ENCODE measurements at regions not wholly inside any gene's neighbourhood (a gene's known extent, or its start where the extent isn't known, plus 50 kb on each side); places are given as distances from the start of the nearest gene placed in this dataset.
"Not testable (repeated sequence)": the region's sequence is repeated elsewhere in the genome, so short reads cannot be mapped to it uniquely, and the experiment has no call there.

DNA sequence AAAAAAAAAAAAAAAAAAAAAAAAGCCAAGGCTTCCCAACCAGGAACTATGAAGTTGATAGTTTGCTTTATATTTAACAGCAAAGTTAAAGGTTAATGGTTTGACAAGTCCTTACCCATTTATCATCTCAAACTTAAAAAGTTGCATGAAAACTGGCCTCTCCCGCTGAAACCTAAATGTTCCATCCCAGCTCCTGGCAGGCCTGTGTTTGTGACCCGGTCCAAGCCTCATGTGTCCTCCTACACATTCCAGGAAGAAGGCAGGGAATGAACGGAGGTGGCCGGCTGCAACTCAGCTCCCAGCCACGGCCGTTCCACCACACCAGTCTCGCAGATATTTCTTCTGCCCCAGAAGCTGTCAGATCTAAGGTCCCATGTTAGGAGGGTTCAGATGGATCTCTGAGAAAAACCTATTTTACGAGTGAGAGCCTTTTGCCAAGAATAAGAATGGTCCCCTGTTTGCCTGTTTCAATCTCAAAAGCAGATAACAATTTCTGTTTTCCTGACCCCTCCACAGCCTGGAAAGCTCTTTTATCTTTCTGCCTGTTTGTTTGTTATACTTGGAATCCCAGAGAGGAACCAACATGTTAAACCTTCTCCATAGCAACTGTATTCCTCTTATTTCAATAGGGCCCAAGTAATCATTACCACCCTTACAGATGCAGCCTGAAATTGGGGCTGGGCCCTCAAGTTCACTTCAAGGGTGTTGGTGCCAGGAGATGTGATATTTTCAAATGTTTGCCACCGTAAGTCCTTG is 56.5 kb downstream of the KCTD12 start:
- no peak for DNase-seq (ENCODE audit: low read depth in 2 of 3, low spot score in 2 of 3)

DNA sequence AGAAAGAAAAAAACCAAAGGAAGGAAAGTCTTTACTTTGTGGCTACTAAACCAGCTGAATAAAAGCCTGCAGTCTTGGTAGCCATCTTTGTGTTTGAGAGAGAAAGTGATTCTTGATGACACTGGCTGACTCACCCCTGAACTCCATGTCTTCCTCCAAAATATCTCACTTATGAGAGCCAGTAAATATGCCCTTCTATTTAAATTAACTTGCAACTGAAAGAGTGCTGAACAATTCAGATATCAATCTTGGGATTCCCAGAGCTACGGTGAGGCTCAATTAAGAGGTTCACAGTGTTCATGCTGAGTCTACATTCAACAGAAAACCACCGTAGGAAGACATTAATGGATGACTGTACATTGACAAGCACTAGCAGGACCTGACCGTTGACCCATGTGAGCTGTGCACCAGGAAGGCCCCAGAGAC is 57.9 kb downstream of the KCTD12 start:
- no peak for DNase-seq (ENCODE audit: low read depth in 2 of 3, low spot score in 2 of 3)

DNA sequence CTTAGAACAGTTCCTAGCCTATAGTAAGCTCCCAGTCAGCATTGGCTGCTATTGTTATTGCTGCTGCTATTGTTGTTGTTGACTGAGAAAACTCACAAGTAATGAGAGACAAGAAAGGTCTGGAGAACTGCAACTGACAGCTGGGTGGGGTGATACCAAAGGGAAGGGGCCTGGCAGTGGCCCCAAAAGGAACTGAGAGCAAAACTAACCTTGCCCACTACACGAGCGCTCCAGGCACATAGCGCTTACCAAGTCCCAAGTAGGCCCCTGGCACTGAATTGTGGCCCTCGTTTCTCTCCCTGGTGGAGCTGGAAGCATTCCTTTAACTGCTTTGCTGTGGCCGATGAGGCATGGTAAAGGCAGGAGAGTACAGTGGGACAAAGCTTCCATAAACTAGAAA is 59.7 kb downstream of the KCTD12 start:
- no peak for DNase-seq (ENCODE audit: low read depth in 2 of 3, low spot score in 2 of 3)

DNA sequence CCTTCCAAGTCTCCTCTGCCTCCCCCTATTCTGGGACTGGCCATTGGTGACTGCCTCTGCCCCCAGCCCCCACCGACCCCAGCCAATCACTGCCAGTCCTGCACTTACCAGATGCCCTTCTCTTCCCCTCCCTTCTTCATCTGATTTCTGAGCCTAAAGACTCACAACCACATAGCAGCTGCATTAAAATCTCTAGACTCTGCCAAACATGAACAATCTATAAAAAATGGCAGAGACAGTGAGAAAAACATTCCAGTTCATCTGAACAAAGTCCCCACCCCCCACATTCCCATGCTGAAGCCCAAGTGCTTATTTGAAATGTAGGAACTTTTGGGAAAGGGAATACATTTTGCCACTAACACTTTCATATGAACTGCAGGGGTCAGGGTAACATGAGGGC is 60.8 kb downstream of the KCTD12 start:
- no peak for DNase-seq (ENCODE audit: low read depth in 2 of 3, low spot score in 2 of 3)

DNA sequence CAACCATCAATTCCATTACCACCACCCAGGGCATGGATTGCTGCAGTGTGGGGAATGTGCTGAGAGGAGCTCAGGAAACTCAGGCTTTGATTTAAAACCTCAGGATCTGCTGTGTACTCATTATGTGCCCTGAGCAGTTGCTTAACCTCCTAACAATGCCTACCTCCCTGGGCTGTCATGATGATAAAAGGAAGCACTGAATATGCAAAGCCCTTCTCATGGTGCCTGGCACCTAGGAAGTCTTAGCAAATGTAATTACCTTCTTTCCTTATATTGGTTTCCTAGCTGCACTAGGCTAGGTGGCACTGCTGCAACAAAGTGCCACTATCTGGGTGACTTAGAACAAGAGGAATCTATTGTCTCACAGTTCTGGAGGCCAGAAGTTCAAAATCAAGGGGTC is 62.2 kb downstream of the KCTD12 start:
- DNase-seq (ENCODE audit: low read depth in 2 of 3, low spot score in 2 of 3), result no peak

DNA sequence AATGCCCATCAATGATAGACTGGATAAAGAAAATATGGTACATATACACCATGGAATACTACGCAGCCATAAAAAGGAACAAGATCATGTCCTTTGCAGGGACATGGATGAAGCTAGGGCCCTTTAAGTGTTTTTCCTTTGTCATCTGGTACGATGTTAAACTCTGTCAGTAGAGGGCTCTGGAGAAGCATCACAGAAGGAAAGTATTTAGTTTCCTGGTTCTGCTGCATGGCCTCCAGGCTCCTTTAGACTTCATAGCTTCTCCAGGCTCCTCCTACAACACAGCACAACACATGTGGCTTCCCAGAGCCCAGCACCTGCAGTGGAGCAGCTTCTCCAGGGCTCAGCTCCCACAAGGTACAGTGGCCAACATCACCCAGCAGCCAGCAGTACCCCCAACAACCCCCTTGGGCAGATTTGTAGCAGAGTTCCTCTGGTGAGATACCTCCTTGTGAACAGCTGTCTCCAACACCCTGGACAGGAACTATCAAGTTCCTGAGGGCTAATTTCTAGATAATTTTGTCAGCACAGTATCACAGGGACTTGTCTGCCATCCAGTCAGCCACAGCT is 63.4 kb downstream of the KCTD12 start:
- peak in 1 of 3 donors; percentile 42 for DNase-seq (ENCODE audit: low read depth in 2 of 3, low spot score in 2 of 3)

DNA sequence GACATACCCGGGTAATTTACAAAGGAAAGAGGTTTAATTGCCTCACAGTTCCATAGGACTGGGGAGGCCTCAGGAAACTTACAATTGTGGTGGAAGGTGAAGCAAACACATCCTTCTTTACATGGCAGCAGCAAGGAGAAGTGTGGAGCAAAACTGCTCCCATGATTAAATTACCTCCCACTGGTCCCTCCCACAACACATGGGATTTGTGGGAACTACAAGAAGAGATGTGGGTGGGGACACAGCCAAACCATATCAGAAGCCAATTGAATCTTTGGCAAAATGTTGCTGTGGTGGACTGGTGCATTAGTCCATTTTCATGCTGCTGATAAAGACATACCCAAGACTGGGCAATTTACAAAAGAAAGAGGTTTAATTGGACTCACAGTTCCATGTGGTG is 65.0 kb downstream of the KCTD12 start:
- not testable (repeated sequence) for DNase-seq (ENCODE audit: low read depth in 2 of 3, low spot score in 2 of 3)

DNA sequence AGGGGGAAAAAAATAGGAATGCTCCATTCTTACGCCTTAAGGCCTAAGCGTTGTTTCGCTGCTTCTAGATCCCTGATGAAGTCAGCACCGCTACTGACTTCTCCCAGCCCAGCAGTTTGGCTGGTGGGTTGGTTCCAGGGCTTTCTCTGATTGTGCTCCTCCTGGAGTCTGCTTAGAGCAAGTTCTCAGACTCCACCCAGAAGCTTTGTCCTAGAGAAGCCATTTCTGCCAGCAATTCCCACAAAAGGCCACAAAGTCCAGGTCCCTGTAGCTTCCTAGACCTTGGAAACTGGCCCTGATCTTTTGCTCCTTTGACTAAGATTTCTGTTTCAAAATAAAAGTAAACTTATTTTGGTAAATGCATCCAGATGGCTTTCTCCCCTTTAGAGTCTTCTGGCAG is 65.4 kb downstream of the KCTD12 start:
- DNase-seq (ENCODE audit: low read depth in 2 of 3, low spot score in 2 of 3), result no peak

DNA sequence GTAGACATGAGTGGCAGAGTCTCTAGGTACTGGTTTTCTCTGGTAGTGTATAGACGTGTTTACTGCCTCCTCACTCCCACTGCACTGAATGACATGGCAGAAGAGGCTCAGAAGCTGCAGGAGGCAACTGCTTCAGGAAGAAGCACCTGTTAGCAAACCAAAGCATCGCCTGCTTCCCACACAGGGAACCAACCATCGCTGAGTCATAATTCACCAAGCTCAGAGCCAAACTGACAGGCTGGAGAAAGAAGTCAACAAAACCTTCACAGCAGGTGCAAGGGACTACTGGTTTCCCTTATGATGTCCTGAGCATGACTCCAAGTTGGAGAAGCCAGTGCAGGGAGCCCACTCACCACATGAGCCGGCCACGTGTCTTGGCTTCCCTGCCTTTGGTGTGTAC is 69.8 kb downstream of the KCTD12 start:
- DNase-seq (ENCODE audit: low read depth in 2 of 3, low spot score in 2 of 3), result peak in 2 of 3 donors; percentile 31 to 65

DNA sequence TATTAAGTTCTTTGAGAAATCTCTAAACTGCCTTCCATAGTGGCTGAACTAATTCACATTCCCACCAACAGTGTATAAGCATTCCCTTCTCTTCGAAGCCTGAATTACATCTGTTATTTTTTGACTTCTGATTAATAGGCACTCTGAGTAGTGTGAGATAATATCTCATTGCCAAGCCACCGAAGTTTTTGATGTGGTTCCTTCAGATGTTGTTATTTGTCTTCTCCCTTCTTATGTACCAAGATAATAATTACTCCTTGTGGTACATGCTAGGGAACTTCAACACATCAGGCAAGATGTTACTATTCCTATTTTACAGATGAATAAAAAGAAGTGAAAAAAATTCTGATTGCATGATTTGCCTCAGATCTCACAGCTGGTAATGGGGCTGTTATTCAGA is 70.9 kb downstream of the KCTD12 start:
- no peak for DNase-seq (ENCODE audit: low read depth in 2 of 3, low spot score in 2 of 3)

DNA sequence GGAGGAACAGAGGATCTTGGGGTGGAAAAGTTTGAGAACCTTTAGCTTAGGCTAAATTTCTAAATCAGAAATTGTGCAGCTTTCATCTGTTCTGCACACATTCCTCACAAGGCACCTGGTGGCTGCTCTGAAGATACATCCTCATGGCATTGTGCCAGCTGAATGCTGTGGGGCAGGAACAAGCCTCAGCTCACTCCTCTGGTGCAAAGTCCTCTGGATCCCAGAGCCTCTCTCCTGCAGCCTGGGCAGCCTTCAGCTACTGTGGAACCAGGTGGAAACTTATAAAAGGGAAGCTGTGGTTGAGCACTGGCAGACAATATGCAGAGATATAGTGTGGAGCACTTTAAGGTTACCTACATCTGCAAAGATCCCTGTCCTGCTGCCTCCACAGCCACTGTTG is 72.3 kb downstream of the KCTD12 start:
- peak in 2 of 3 donors; percentile 48 to 78 for DNase-seq (ENCODE audit: low read depth in 2 of 3, low spot score in 2 of 3)

DNA sequence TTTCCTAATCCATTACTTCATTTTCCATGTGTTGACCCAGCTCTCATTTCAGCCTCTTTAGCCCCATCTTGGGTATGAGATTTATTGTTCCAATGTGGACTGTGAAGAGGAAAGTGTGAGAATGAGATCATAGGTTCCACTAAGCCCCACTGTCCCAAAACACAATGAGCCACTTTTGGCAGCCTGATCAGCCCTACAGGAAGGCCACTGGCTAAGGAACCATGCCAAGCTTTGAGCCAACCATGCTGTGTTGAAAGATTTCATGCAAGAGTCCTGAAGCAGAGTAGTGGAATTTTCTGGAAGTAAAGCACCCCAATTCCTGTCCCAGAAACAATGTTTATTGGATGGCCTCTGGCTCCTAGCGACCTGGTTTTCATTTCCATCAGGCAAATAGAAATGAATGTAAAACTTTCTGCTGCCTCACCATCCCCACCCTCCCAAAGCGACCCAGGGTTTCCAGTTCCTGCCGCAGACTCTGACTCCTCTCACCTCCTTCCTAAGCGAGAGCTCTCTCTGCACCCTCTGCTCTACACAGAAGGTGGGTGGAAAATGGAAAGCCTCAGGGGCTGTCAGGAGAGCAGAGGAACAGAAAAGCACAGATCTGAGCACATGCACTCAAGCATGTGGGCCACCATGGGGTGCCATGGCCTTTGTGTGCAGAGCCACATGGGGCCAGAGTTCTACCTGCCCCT is 73.1 kb downstream of the KCTD12 start:
- no peak for DNase-seq (ENCODE audit: low read depth in 2 of 3, low spot score in 2 of 3)

DNA sequence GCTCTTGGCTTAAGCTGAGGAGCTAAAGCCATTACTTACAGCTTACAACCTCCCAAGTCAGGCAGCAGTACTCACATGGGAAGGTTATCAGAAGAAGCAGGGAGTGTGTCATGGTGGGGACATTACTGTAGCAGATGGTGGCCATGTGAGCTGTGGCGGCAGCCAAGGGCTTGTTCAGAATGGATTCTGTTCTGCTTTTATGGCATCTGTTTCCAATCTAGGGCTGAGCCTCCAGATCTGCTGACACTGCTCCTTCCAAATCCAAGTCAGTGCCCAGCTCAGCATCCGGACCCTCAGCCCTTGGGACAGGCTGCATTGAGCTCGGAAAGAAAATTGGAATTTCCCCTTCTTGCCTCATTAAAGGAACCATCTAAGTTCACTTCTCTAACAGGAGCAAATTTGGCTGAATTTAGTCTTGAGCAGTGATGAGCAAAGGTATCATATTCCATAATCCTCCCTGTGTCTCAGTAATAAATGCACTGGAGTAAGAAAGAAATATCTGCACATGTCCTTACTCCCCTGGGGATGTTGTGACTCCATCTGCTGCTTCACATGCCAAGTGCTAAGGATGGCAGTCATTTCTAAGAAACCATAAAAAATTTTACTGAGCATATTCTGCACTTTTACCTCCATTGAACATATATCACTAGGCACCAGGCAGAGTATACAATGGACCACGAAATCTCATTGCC is 73.9 kb downstream of the KCTD12 start:
- no peak for DNase-seq (ENCODE audit: low read depth in 2 of 3, low spot score in 2 of 3)

DNA sequence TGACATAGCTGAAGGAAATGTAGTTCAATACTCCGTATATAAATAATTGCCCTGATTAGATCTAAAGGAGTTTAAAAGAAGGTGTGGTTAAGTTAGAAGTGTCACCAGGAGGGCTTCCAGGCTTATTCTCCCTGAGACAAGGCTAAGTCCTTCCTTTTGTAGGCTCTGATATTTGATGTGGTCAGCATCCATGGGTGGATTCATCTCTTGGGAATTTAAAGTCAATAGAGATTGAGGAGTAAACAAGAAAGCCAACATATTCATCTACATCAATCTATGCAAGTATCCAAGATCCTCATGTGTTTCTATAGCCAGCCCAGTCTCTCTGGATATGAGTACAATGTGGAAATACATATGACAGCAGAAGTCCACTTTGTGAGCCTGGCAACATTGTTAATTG is 76.8 kb downstream of the KCTD12 start:
- no peak for DNase-seq (ENCODE audit: low read depth in 2 of 3, low spot score in 2 of 3)

DNA sequence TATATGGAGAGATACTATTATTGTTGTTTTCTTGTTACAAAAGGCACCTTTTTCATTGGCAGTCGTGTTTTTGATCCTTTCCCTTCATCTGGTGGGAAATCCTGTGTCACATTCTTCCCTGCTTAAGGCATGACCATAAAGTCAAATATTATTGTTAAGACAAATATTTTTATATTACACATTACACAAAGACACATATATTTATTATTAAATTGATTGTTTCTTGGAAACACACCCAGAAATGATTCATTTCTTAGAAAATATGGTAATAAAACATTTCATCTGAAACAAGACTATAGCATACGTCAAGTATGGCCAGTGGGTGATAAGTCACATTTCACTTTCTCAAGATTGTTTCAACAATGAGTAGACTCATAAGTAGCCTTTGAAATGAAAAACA is 77.3 kb downstream of the KCTD12 start:
- DNase-seq (ENCODE audit: low read depth in 2 of 3, low spot score in 2 of 3), result no peak

DNA sequence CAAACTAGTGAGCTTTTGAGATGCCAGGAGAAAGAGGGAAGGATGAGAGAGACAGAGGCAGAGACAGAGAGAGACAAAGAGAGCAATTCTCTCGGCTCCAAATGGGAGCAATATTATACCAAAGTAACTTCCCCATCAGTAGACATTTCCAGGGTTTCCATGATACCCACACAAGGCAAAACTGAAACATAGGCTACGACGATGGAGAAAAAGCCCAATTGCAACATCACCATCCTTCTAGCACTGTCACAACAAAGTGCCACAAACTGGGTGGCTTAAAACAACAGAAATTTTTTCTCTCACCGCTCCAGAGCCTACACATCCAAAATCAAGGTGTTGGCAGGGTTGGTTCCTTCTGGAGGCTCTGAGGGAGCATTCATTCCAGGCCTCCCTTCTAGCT is 81.4 kb downstream of the KCTD12 start:
- no peak for DNase-seq (ENCODE audit: low read depth in 2 of 3, low spot score in 2 of 3)

DNA sequence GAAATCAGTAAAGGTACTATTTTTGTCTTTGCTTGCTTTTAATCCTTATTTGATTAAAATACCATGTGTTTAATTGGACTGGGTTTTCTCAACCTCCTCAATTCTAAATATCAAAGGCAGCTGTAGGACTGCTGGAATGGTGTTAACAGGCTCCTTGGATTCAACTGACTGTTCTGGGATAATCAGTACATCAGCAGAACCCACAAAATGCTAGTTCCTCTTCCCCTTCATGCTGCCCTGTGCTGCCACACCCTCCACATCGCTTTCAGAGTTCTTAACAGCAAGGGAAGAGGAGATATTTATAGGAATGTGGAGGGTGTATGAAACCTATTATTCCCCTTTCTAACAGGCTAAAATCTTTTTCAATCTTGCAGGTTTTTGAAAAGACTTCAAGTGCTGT is 82.4 kb downstream of the KCTD12 start:
- DNase-seq (ENCODE audit: low read depth in 2 of 3, low spot score in 2 of 3), result peak in 1 of 3 donors; percentile 45

DNA sequence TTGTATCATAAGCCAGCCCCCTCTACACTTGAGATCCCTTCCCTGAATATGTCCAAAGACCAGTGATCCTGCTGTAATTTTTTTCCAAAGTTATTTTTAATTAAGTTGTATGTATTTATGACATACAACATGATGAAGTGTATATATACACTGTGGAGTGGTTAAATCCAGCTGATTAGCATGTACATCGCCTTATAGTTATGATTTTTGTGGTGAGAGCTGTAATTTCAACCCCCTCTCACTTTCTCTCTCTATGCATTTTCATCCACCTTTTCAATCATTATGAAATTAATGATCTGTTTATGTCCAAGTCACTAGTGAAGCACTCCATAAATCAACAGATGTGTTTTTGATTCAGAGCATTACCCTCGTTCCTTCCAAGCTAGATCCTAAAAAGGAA is 85.3 kb downstream of the KCTD12 start:
- DNase-seq (ENCODE audit: low read depth in 2 of 3, low spot score in 2 of 3), result no peak

DNA sequence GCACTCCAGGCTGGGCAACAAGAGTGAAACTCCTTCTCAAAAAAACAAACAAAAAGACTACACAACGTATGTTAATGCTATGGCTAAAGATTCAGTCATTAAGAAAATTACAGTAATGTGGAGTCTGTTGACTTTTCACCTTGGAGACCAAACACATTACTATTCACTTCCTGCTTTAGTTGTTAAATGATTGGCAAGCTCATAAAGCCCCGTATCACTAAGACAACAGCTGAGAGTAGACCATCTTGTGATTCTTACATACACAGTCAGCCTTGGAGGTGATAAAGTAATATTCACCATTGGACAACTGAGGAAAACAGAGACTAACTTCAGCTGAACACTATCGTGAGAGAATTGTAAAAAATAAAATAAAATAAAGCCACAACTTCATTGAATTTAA is 86.5 kb downstream of the KCTD12 start:
- DNase-seq (ENCODE audit: low read depth in 2 of 3, low spot score in 2 of 3), result peak in 2 of 3 donors; percentile 22 to 79

DNA sequence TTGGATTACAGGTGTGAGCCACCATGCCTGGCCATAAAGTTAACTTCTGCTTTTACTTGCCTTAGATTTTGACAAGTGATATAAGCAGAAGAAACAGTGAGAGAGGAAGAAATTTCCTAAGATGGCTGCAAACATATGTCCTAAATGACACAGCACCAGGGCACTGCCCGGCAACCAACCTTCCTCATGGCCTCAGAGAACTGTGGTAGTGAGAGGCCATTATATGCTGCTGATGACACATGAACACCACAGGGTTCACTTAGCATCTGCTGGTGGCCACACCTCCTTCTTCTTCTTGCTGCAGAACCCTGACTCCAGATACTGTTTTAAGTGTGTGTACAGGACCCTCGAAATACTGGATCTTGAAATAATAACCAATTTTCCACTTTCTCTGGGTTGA is 88.2 kb downstream of the KCTD12 start:
- DNase-seq (ENCODE audit: low read depth in 2 of 3, low spot score in 2 of 3), result peak in 2 of 3 donors; percentile 34 to 72

DNA sequence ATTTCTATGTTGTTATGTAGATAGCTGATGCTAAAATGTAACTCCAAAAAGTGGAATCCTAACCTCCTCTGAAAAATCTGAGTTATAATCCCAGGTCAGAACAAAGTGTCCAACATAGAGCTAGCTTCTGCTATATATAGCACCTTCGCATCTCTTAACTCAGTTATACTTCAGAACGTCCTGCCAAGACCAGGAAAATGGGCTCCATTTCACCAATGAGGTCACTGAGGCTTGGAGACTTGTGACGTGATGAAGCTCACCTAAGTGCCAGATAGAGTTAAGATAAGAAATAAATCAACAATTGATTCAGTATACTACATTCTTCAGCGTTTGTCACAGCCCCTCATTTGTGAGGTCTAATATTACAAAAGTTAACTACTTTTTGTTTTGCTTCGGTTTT is 88.8 kb downstream of the KCTD12 start:
- DNase-seq (ENCODE audit: low read depth in 2 of 3, low spot score in 2 of 3), result no peak

Data from hematopoietic multipotent progenitor cell (in vitro differentiated cells).